GM21381 (cell line): ENCODE measurements at regions not wholly inside any gene's neighbourhood (a gene's known extent, or its start where the extent isn't known, plus 50 kb on each side); places are given as distances from the start of the nearest gene placed in this dataset.

Experiments
- ATAC-seq: cut with Tn5 transposase; IDR thresholded peaks from one replicate; pipeline ENCODE4 v1.9.1; 2021; ENCODE audit warnings: mild to moderate bottlenecking, moderate library complexity; ENCODE audit not compliant: unreplicated experiment

- ATAC-seq: no peak
These were observed 505.6 kb upstream of the MKI67 start for GRCh38 chr10:128631801-128632241.

- ATAC-seq: no peak
These were observed 506.5 kb upstream of the MKI67 start for GRCh38 chr10:128632694-128633093.

GRCh38 chr10:128633864-128634540 is 507.8 kb upstream of the MKI67 start:
- ATAC-seq: no peak

GRCh38 chr10:128642023-128642422 is 515.8 kb upstream of the MKI67 start:
- no peak for ATAC-seq

- ATAC-seq: no peak
These were observed 516.3 kb upstream of the MKI67 start for GRCh38 chr10:128642502-128642901.

GRCh38 chr10:128643658-128644057 is 517.4 kb upstream of the MKI67 start:
- ATAC-seq: no peak

GRCh38 chr10:128645486-128645885 is 519.3 kb upstream of the MKI67 start:
- no peak for ATAC-seq

- no peak for ATAC-seq
These were observed 520.7 kb upstream of the MKI67 start for GRCh38 chr10:128646956-128647355.

GRCh38 chr10:128657548-128657947 is 531.3 kb upstream of the MKI67 start:
- no peak for ATAC-seq

- no peak for ATAC-seq
These were observed 534.5 kb upstream of the MKI67 start for GRCh38 chr10:128660726-128661125.

GRCh38 chr10:128661404-128662197 is 535.4 kb upstream of the MKI67 start:
- no peak for ATAC-seq

- no peak for ATAC-seq
These were observed 536.3 kb upstream of the MKI67 start for GRCh38 chr10:128662520-128662919.

- ATAC-seq: no peak
These were observed 538.5 kb upstream of the MKI67 start for GRCh38 chr10:128664729-128665128.

- no peak for ATAC-seq
These were observed 549.2 kb upstream of the MKI67 start for GRCh38 chr10:128675405-128675804.

GRCh38 chr10:128680116-128680515 is 553.9 kb upstream of the MKI67 start:
- no peak for ATAC-seq

GRCh38 chr10:128684215-128684614 is 558.0 kb upstream of the MKI67 start:
- no peak for ATAC-seq

GRCh38 chr10:128686630-128687278 is 560.5 kb upstream of the MKI67 start:
- no peak for ATAC-seq

GRCh38 chr10:128687408-128687807 is 561.2 kb upstream of the MKI67 start:
- no peak for ATAC-seq

GRCh38 chr10:128687927-128688549 is 561.8 kb upstream of the MKI67 start:
- ATAC-seq: no peak

- ATAC-seq: no peak
These were observed 563.4 kb upstream of the MKI67 start for GRCh38 chr10:128689667-128690066.

- no peak for ATAC-seq
These were observed 567.4 kb upstream of the MKI67 start for GRCh38 chr10:128693493-128694131.
